ENCODE measurements at regions not wholly inside any gene's neighbourhood (a gene's known extent, or its start where the extent isn't known, plus 50 kb on each side); places are given as distances from the start of the nearest gene placed in this dataset.

GRCh38 chr1:95685081-95685480, 451.1 kb downstream of the RWDD3 start:
- no peak for TF ChIP-seq CTCF (optimal IDR thresholded peaks at IDR 0.05 in 1 of 3, IDR thresholded peaks at IDR 0.05 in 1 of 3, conservative IDR thresholded peaks at IDR 0.05 in 1 of 3; ENCODE audit: extremely low read depth in 1 of 3, insufficient read depth in 2 of 3, low read length in 3 of 3)
- no peak for TF ChIP-seq EZH2 (IDR thresholded peaks at IDR 0.05; ENCODE audit: low read length)

Measured in keratinocyte (primary cell).